Stimulated activated CD8-positive, alpha-beta memory T cell treated with anti-CD3 and anti-CD28 coated beads, Interleukin-12 subunit alpha, Interleukin-12 subunit beta, amount 100 ng/mL, for 1 hour (primary cell): ENCODE measurements at regions not wholly inside any gene's neighbourhood (a gene's known extent, or its start where the extent isn't known, plus 50 kb on each side); places are given as distances from the start of the nearest gene placed in this dataset.
"Not testable (repeated sequence)": the region's sequence is repeated elsewhere in the genome, so short reads cannot be mapped to it uniquely, and the experiment has no call there.

Experiments
- DNase-seq: peaks from one replicate; pipeline ENCODE4 v3.0.0-alpha.2; 2020; ENCODE audit warnings: low read depth

GRCh38 chr13:44812818-44813217 lies 176.5 kb downstream of the NUFIP1 start:
- no peak for DNase-seq

- no peak for DNase-seq
Observed at GRCh38 chr13:44810061-44810840, 179.0 kb downstream of the NUFIP1 start.

DNA sequence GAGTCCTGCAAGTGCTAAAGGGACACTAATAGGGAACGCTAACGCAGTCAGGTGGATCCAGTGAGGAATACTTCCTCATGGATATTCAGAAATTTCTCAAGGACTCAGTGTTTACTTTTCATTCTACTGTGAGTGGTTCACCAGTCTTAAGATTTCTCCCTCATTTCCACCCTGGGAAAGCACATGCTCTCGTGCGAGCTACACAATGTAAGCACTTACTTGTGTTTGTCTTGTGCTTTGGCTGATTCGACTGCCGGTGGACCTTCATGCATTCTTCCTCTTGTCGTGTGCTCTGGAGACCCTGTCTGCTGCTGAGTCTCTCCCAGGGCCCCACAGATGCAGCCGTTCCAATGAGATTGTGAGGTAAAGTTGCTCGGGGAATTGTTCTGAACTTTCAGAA lies 180.1 kb downstream of the NUFIP1 start:
- DNase-seq = no peak

DNA sequence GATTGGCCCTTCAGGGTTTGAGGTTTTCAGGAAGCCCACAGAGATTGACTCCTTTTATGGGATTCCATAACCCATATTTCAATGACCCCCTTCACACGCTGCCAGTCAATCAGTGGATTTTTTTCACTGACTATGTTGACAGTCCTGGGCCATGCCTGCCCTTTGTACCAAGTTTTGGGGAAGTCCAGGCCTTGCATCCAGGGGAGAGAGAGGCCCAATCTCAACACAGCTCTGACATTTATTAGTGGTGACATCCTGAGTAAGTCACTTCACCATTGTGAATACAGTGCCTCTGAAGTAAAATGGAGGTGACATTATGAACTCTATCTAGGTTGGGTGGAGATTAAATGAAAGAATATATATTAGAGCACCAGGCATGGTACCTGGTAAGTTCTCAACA lies 181.1 kb downstream of the NUFIP1 start:
- no peak for DNase-seq

DNA sequence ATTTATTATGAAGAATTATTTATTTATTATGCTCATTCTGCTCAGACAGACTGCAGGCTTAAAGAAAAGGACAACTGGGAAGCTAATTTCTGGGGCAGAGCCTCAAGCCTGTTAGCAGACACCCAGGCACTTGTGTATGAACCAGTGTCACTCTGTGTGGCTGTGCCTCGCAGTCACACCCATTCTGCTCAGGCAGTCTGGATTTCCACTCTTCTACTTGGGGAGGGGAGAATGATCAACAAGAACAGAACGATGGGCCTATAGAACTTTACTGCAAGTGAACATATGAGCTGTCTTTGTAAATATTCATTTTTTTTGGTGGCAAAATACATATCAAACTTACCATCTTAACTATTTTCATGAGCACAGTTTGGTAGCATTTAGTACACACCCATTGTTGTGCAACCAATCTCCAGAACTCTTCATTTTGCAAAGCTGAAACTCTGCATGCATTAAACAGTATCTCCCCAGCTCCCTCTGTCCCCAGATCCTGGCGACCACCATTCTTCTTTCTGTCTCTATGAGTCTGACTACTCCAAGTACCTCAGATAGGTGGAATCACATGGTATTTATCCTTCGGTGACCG lies 181.7 kb downstream of the NUFIP1 start:
- no peak for DNase-seq

DNA sequence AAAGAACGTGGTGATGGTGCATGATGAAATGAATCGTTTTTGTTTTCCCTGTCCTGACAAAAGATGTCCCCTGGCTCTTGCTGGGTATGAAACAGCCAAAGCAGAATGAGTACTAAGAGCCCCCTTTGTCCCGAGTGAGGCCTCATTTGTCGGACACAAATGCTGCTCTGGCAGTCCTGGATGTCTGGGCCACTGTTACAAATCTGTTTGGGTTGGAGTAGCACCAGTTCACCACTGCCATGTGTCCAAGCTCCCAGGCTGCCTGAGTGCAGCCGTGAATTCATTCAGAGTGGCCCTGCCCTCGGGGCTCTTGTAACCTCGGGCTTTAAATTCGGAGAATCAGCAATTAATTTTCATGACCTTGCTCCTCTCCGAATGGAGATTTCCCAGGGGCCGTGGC lies 182.4 kb downstream of the NUFIP1 start:
- no peak for DNase-seq

DNA sequence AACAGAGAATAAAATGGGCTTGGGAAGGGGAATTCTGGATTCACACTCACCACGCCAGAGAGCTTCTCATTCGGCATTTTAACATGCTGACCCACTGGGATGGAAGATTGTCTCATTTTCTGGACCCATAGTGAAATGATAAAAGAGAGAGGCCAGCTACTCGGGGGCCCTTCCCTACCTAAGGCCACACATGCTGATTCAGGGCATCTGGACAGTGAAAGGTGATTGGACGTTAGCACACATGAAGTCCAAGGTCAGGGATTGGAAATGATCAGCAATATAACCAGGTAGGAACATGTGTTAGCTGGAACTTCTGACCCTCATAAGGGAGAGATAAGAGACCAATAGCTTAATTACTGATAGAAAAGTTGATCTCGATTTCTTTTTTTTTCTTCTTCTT lies 183.7 kb downstream of the NUFIP1 start:
- no peak for DNase-seq

GRCh38 chr13:44803390-44803789 lies 185.9 kb downstream of the NUFIP1 start:
- no peak for DNase-seq

DNA sequence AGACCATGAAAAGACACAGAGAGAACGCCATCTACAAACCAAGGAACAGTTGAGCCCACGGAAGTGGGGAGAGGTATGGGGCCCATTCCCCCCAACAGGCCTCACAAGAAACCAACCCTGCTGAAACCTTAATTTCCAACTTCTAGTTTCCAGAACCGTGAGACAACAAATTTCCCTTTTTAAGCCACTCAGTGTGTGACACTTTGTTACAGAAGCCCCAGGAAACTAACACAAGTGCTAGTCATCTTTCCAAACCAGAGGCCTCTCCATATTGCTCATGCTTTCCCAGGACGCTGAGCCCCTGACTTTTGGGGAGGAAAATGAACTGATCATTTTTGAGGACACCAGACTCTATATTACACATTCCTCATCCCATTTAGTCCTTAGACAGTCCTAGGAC lies 186.8 kb downstream of the NUFIP1 start:
- no peak for DNase-seq

GRCh38 chr13:44801990-44802389 lies 187.3 kb downstream of the NUFIP1 start:
- DNase-seq = no peak

- no peak for DNase-seq
Observed at GRCh38 chr13:44800626-44801025, 188.6 kb downstream of the NUFIP1 start.

DNA sequence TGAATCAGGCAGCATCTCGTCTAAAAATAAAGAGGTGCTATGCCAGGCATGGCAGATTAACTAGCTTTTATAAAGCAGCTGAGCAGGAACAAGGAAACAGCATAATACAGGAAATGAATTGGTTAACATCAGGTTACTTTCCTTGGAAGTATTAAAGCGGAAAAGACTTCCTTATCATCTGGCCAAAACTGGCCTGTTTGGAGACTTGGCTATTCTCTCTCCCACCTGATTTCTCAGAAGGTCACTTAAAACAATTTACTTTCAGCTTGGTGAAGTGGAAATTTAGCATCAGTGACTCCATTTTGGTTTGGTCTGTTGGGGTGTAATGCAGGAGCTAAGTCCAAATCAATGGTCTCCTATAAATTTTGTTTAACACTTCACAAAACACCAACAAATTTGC lies 191.6 kb downstream of the NUFIP1 start:
- DNase-seq = no peak

GRCh38 chr13:44796597-44797490 lies 192.4 kb downstream of the NUFIP1 start:
- DNase-seq = no peak

GRCh38 chr13:44796039-44796438 lies 193.2 kb downstream of the NUFIP1 start:
- not testable (repeated sequence) for DNase-seq

- DNase-seq = no peak
Observed at GRCh38 chr13:44795176-44795575, 194.1 kb downstream of the NUFIP1 start.

DNA sequence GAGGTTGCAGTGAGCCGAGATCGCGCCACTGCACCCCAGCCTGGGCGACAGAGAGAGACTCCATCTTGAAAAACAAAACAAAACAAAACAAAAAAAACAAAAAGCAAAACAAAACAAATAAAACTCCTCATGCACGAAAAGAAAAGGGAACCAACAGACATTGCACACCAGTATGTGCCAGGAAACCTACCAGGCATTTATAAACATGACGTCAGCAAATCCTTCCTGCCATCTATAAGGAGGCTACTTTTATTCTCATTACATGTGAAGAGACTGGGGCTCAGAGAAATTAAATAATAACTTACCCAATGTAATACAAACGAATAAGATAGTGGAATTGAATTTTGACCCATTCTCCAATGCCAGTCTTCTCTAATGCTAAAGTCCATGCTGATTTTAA lies 197.2 kb downstream of the NUFIP1 start:
- no peak for DNase-seq

- no peak for DNase-seq
Observed at GRCh38 chr13:44790289-44790688, 199.0 kb downstream of the NUFIP1 start.

DNA sequence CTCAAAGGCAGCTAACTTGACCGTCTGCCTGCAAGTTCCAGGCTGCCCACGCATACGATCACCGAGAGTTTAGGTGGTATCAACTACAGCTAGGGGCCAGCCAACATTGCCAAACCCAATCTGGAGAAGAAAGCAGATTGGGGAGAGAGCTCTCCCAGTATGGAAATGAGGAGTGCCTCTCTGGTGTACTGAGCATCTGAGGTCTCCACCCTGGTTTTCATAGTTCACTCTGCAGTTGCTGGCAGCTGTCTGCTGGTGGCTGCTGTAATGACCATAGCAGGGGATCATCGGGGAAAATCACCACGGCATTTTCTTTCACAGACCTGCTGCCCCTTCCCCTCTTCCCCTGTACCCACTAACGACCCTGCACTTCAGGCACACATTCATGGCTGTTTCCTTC lies 201.7 kb downstream of the NUFIP1 start:
- no peak for DNase-seq

DNA sequence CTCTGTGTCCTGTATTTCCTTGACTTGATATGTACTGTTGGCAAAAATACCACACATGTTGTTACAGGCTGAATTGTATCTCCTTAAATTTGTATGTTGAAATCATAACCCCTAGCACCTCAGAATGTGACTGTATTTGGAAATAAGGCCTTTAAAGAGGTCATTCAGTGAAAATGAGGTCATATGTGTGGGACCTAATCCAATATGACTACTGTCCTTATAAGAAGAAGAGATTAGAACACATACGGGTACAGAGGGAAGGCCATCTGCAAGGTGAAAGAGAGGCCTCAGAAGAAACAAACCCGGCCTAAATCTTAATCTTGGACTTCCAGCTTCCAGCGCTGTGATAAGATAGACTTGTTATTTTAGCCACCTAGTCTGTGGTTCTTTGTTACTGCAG lies 202.5 kb downstream of the NUFIP1 start:
- no peak for DNase-seq

DNA sequence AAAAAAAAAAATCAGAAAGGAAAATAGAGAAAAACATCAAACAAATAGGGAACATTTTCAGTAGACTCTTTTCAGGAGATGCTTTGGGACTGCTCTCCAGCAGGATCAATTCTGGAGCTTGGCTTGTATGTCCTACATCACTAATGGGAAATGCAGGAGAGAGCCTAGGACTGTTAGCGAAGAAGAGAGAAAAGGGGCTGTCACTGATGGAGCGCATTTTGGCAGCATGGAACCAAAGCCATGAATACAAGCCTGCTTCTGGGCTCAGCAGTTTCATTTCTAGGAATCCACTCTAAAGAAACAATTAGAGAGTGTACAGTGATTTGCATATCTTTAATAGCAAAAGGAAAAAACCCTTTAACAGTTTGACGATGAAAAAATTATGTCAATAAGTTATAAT lies 203.9 kb downstream of the NUFIP1 start:
- DNase-seq = no peak

- no peak for DNase-seq
Observed at GRCh38 chr13:44784708-44785080, 204.6 kb downstream of the NUFIP1 start.

GRCh38 chr13:44783994-44784707 lies 205.1 kb downstream of the NUFIP1 start:
- DNase-seq = no peak
